ENCODE measurements at regions not wholly inside any gene's neighbourhood (a gene's known extent, or its start where the extent isn't known, plus 50 kb on each side); places are given as distances from the start of the nearest gene placed in this dataset.

DNA sequence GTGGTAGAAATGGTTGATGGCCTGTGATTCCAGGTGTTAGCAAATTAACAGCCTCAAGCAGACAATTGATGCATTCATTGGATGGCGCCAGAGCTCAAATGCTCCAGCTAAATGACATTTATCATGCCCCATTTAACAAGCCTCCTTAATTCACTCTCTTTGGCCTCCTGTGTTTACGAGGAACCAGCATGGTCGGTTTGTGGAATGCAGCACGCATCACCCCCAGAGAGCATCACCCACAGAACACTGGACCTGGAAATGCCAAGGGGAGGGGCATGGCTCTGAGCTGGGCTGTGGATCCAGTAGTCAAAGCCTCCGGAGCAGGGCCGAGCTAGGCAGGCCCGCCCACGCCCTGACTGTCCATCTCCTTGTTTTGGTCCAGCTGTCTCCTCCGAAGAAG, 434.0 kb downstream of the GADD45G start:
- Histone ChIP-seq H3K9me3 (no peaks in the 10 kb centered on the region), H3K4me3 (ENCODE audit: low read depth, low read length) (no peak overlapping the region), H3K27me3 (no peaks in the 10 kb centered on the region), H3K36me3 (no peaks in the 10 kb centered on the region), H3K4me1 (no peaks in the 10 kb centered on the region)
- DNase-seq, result no peak
- TF ChIP-seq, protein P1, sequence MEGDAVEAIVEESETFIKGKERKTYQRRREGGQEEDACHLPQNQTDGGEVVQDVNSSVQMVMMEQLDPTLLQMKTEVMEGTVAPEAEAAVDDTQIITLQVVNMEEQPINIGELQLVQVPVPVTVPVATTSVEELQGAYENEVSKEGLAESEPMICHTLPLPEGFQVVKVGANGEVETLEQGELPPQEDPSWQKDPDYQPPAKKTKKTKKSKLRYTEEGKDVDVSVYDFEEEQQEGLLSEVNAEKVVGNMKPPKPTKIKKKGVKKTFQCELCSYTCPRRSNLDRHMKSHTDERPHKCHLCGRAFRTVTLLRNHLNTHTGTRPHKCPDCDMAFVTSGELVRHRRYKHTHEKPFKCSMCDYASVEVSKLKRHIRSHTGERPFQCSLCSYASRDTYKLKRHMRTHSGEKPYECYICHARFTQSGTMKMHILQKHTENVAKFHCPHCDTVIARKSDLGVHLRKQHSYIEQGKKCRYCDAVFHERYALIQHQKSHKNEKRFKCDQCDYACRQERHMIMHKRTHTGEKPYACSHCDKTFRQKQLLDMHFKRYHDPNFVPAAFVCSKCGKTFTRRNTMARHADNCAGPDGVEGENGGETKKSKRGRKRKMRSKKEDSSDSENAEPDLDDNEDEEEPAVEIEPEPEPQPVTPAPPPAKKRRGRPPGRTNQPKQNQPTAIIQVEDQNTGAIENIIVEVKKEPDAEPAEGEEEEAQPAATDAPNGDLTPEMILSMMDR (IDR thresholded peaks at IDR 0.05; ENCODE audit: low read depth, low read length), result no peak

DNA sequence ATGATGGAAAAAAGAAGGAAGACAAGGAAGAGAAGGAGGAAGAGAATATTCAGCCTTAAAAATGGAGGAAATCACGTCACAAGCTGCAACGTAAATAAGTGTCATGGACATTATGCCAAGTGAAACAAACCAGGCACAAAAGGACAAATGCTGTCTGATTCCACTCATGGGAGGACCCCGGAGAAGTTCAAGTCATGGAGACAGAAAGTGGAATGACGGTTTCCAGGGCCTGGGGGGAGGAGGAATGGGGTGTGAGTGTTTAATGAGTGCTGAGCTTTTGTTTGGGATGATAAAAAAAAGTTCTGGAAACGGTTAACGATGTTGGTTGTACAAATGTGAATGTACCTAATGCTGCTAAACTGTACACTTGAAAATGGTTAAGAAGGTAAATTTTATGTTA, 439.5 kb downstream of the GADD45G start:
- DNase-seq, result no peak
- Histone ChIP-seq H3K4me3 (ENCODE audit: low read depth, low read length) (no peak overlapping the region), H3K27me3 (no peaks in the 10 kb centered on the region), H3K36me3 (no peaks in the 10 kb centered on the region), H3K9me3 (no peaks in the 10 kb centered on the region), H3K4me1 (no peaks in the 10 kb centered on the region)
- TF ChIP-seq, protein P1 (IDR thresholded peaks at IDR 0.05; ENCODE audit: low read depth, low read length), result no peak

DNA sequence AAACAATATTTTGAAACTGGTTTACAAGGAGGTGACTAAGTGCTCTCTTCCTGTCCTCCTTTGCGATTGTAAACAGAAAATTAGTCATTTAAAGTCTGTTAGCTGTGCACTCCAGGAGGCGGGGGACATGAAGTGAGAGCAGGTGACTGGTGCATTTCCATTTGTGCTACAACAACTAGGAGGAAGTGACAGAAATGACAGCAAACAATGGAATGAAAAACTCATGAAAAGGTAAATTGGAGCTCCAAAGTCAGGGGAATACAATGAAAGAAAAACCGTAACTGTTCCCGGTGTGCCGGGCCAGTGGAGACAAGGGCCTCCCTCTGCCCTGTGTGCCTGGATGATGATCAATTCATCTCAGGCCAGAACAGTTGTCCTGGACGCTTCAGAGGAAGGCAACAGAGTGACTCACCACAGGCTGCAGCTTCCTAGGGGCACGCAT, 439.9 kb downstream of the GADD45G start:
- no peaks in the 10 kb centered on the region for H3K9me3 ChIP-seq
- no peak overlapping the region for H3K4me3 ChIP-seq (ENCODE audit: low read depth, low read length)
- no peaks in the 10 kb centered on the region for H3K27me3 ChIP-seq
- H3K4me1 ChIP-seq, result no peaks in the 10 kb centered on the region
- TF ChIP-seq, protein P1 (IDR thresholded peaks at IDR 0.05; ENCODE audit: low read depth, low read length), result no peak
- H3K36me3 ChIP-seq, result no peaks in the 10 kb centered on the region
- no peak for DNase-seq

DNA sequence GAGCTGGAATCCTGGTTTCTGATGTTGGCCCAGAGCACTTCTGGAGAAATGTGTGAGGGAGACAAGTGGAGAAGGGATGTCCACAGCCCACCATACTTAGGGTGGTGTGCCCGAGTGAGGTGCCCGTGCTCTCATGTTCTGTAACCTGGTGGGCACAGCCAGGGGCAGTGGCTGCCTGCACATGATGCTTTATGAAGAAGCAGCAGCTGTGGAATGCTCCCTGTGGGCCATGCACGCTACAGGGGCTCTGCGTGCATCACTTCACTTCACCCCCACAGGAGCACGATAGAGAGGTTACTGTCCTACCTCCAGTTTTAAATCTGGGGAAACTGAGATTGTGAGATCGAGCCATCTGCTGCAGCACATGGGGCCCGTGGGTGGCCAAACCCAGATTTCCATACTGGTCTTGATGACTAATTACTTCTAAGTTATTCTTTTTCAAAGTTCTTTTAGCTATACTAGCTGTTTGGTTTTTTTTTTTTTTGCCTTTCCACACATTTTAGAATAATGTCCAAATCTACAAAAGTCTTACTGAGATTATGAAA, 441.6 kb downstream of the GADD45G start:
- Histone ChIP-seq H3K36me3 (no peaks in the 10 kb centered on the region), H3K4me3 (ENCODE audit: low read depth, low read length) (no peak overlapping the region), H3K4me1 (no peaks in the 10 kb centered on the region), H3K27me3 (no peaks in the 10 kb centered on the region), H3K9me3 (no peaks in the 10 kb centered on the region)
- no peak for DNase-seq
- TF ChIP-seq, protein P1 (IDR thresholded peaks at IDR 0.05; ENCODE audit: low read depth, low read length), result no peak

DNA sequence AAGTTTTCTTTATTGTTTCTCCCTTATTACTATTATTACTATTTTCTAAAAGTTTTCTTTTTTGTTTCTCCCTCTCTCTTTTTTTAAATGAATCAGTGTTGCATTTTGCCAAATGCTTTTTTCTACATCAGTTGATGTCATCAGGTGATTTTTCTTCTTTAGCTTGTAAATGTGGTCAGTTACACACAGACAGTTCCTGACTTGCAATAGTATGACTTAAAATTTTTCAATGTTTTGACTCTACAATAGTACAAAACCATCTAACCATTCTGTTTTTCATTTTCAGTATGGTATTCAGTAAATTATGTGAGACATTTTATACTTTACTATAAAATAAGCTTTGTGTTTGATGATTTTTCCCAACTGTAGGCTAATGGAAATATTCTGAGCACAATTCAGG, 443.0 kb downstream of the GADD45G start:
- Histone ChIP-seq H3K4me1 (no peaks in the 10 kb centered on the region), H3K27me3 (no peaks in the 10 kb centered on the region), H3K4me3 (ENCODE audit: low read depth, low read length) (no peak overlapping the region), H3K36me3 (no peaks in the 10 kb centered on the region), H3K9me3 (no peaks in the 10 kb centered on the region)
- no peak for DNase-seq
- TF ChIP-seq, protein P1 (IDR thresholded peaks at IDR 0.05; ENCODE audit: low read depth, low read length), result no peak

DNA sequence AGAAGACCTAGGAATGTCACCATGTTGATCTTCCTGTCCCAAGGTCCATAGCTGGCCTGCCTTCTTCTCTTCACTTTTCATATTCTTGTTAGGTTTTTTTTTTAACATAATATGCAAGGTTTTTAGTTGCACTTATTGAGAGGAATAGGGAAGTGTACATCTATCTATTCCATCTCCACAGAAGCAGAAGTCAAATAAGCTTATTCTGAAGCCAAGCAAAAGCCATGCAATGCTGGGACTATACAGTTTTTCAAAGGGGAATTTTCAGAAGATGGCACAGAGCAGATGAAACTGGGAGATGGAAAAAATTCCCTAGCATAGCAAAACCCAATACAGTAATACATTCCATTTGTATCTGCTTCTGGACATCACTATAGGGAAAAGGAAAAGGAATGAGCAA, 447.6 kb downstream of the GADD45G start:
- Histone ChIP-seq H3K9me3 (no peaks in the 10 kb centered on the region), H3K4me1 (no peaks in the 10 kb centered on the region), H3K27me3 (no peaks in the 10 kb centered on the region), H3K4me3 (ENCODE audit: low read depth, low read length) (no peak overlapping the region), H3K36me3 (no peaks in the 10 kb centered on the region)
- TF ChIP-seq, protein P1 (IDR thresholded peaks at IDR 0.05; ENCODE audit: low read depth, low read length), result no peak
- DNase-seq, result no peak
